SHP77 (cell line): ENCODE measurements at regions not wholly inside any gene's neighbourhood (a gene's known extent, or its start where the extent isn't known, plus 50 kb on each side); places are given as distances from the start of the nearest gene placed in this dataset.

Source experiments
- DNase-seq, 2 experiments: peaks; one replicate each; lab custom pipeline; 2025; lab: John Stamatoyannopoulos, UW

- no peak for DNase-seq
Measured at GRCh38 chr2:117074756-117075155, 739.7 kb upstream of the DDX18 start.

GRCh38 chr2:117085256-117085655 is 729.2 kb upstream of the DDX18 start:
- DNase-seq = no peak

- DNase-seq = no peak
Measured at GRCh38 chr2:117085737-117086136, 728.8 kb upstream of the DDX18 start.

- no peak for DNase-seq
Measured at GRCh38 chr2:117086174-117086942, 728.1 kb upstream of the DDX18 start.

GRCh38 chr2:117086943-117087250 is 727.6 kb upstream of the DDX18 start:
- DNase-seq = no peak

GRCh38 chr2:117087535-117088291 is 726.8 kb upstream of the DDX18 start:
- no peak for DNase-seq

GRCh38 chr2:117091041-117091837 is 723.3 kb upstream of the DDX18 start:
- no peak for DNase-seq

GRCh38 chr2:117101613-117102012 is 712.9 kb upstream of the DDX18 start:
- DNase-seq = no peak

GRCh38 chr2:117108741-117109267 is 705.7 kb upstream of the DDX18 start:
- no peak for DNase-seq

GRCh38 chr2:117118994-117119393 is 695.5 kb upstream of the DDX18 start:
- DNase-seq = no peak

GRCh38 chr2:117123362-117123761 is 691.1 kb upstream of the DDX18 start:
- DNase-seq = no peak

GRCh38 chr2:117126656-117127055 is 687.8 kb upstream of the DDX18 start:
- no peak for DNase-seq

GRCh38 chr2:117127680-117128079 is 686.8 kb upstream of the DDX18 start:
- DNase-seq = no peak

GRCh38 chr2:117128461-117128860 is 686.0 kb upstream of the DDX18 start:
- DNase-seq = no peak

- DNase-seq = no peak
Measured at GRCh38 chr2:117137371-117137770, 677.1 kb upstream of the DDX18 start.

GRCh38 chr2:117169036-117169765 is 645.3 kb upstream of the DDX18 start:
- no peak for DNase-seq

GRCh38 chr2:117170897-117171296 is 643.6 kb upstream of the DDX18 start:
- DNase-seq = no peak

GRCh38 chr2:117179405-117179804 is 635.1 kb upstream of the DDX18 start:
- no peak for DNase-seq

GRCh38 chr2:117190856-117191559 is 623.5 kb upstream of the DDX18 start:
- DNase-seq = no peak

GRCh38 chr2:117195381-117195780 is 619.1 kb upstream of the DDX18 start:
- no peak for DNase-seq

GRCh38 chr2:117199511-117199910 is 615.0 kb upstream of the DDX18 start:
- DNase-seq = no peak
